Stimulated activated naive CD4-positive, alpha-beta T cell (primary cell): ENCODE measurements at regions not wholly inside any gene's neighbourhood (a gene's known extent, or its start where the extent isn't known, plus 50 kb on each side); places are given as distances from the start of the nearest gene placed in this dataset.

Experiments used
- DNase-seq, 6 experiments: peaks; one replicate each; lab custom pipeline; 2025; lab: John Stamatoyannopoulos, UW

- DNase-seq = no peak
Observed at GRCh38 chr1:201749059-201749690, 79.8 kb upstream of the IPO9 start.

- DNase-seq = no peak
Observed at GRCh38 chr1:201750120-201750519, 78.8 kb upstream of the IPO9 start.

GRCh38 chr1:201750934-201751333 is 78.0 kb upstream of the IPO9 start:
- no peak for DNase-seq

- DNase-seq = no peak
Observed at GRCh38 chr1:201751872-201752271, 77.1 kb upstream of the IPO9 start.

GRCh38 chr1:201752333-201752732 is 76.6 kb upstream of the IPO9 start:
- no peak for DNase-seq

GRCh38 chr1:201753492-201753891 is 75.5 kb upstream of the IPO9 start:
- DNase-seq = no peak

- no peak for DNase-seq
Observed at GRCh38 chr1:201754353-201754752, 74.6 kb upstream of the IPO9 start.

GRCh38 chr1:201755200-201755599 is 73.8 kb upstream of the IPO9 start:
- no peak for DNase-seq

- no peak for DNase-seq
Observed at GRCh38 chr1:201756406-201756805, 72.6 kb upstream of the IPO9 start.

- no peak for DNase-seq
Observed at GRCh38 chr1:201758499-201759050, 70.4 kb upstream of the IPO9 start.

GRCh38 chr1:201759194-201759815 is 69.7 kb upstream of the IPO9 start:
- DNase-seq = no peak

- DNase-seq = no peak
Observed at GRCh38 chr1:201760516-201760915, 68.4 kb upstream of the IPO9 start.

- no peak for DNase-seq
Observed at GRCh38 chr1:201761178-201761577, 67.8 kb upstream of the IPO9 start.

GRCh38 chr1:201761871-201762270 is 67.1 kb upstream of the IPO9 start:
- no peak for DNase-seq

GRCh38 chr1:201762381-201762780 is 66.6 kb upstream of the IPO9 start:
- no peak for DNase-seq

GRCh38 chr1:201763455-201764140 is 65.4 kb upstream of the IPO9 start:
- DNase-seq = no peak

GRCh38 chr1:201764166-201764565 is 64.8 kb upstream of the IPO9 start:
- no peak for DNase-seq

GRCh38 chr1:201764579-201764978 is 64.4 kb upstream of the IPO9 start:
- DNase-seq = no peak

- DNase-seq = no peak
Observed at GRCh38 chr1:201766131-201766866, 62.7 kb upstream of the IPO9 start.

GRCh38 chr1:201767339-201767738 is 61.6 kb upstream of the IPO9 start:
- DNase-seq = no peak

- DNase-seq = no peak
Observed at GRCh38 chr1:201769072-201769471, 59.9 kb upstream of the IPO9 start.

- DNase-seq = no peak
Observed at GRCh38 chr1:201769966-201770365, 59.0 kb upstream of the IPO9 start.
